Right lobe of liver (tissue), 6 donors: ENCODE measurements at regions not wholly inside any gene's neighbourhood (a gene's known extent, or its start where the extent isn't known, plus 50 kb on each side); places are given as distances from the start of the nearest gene placed in this dataset.

Experiments
- ATAC-seq, 4 donors: fragments of 200-7000 bp; cut with Tn5 transposase; one replicate each; pipeline ENCODE4 v1.9.1; 2020; ENCODE audit warnings: mild to moderate bottlenecking in 4 of 4, moderate library complexity in 4 of 4
- DNase-seq, 3 donors: peaks; one replicate each; pipeline ENCODE4 v3.0.0-alpha.2; 2020
- H3K27ac ChIP-seq, 3 donors: fragments of 200-600 bp; one replicate each; pipeline ENCODE4 v1.8.0; 2022
- H3K27me3 ChIP-seq, 2 donors: fragments of 200-600 bp; one replicate each; pipeline ENCODE4 v1.8.0; 2022
- H3K36me3 ChIP-seq, 4 donors: fragments of 200-600 bp; sonication (generic) in 1 of 4; one replicate each; pipeline versions ENCODE4 v1.5.1 to v1.8.0; 2017 to 2022; ENCODE audit warnings: control low read depth in 1 of 4
- H3K4me1 ChIP-seq, 4 donors: fragments of 200-600 bp; sonication (generic) in 1 of 4; one replicate each; pipeline versions ENCODE4 v1.5.1 to v1.8.0; 2017 to 2022; ENCODE audit warnings: control low read depth in 1 of 4
- H3K4me3 ChIP-seq, 3 donors: fragments of 200-600 bp; one replicate each; pipeline ENCODE4 v1.8.0; 2022
- H3K9me3 ChIP-seq, 4 donors: fragments of 200-600 bp; sonication (generic) in 1 of 4; one replicate each; pipeline versions ENCODE4 v1.5.1 to v1.8.0; 2017 to 2022; ENCODE audit warnings: control low read depth in 1 of 4
- POLR2A ChIP-seq: fragments of 450-650 bp; IDR thresholded peaks from one replicate; pipeline ENCODE4 v1.6.1; 2017; ENCODE audit warnings: antibody characterized with exemption, mild to moderate bottlenecking
- WGBS: methylation state at CpG from one replicate; pipeline ENCODE4 v1.1.6; 2018; ENCODE audit warnings: low coverage, low lambda C conversion rate; ENCODE audit not compliant: insufficient coverage; ENCODE audit errors: missing lambda C conversion rate; 5-methylcytosine and 5-hydroxymethylcytosine counted together
- intact Hi-C, 2 donors: fragments of 100-400 bp; cut with DNase I; formaldehyde crosslinking; loops; one replicate each; pipeline versions ENCODE4 v1.11.2 to v1.14.1; 2022
- TF ChIP-seq, protein P1 (sequence below), 4 donors: fragments of 200-600 bp in 3 of 4; fragments of 450-650 bp in 1 of 4; IDR thresholded peaks; one replicate each; pipeline versions ENCODE4 v1.5.1 to v1.8.0; 2016 to 2022; ENCODE audit warnings: antibody characterized with exemption in 4 of 4, mild to moderate bottlenecking in 2 of 4
- donor health status: DM: no; HTN: yes; CAD: no.
- donor health status: DM: no; HTN: no; CAD: no.
- donor health status: DM: no; HTN: no; CAD: no.
- donor health status: DM: no; HTN: yes; CAD: no.
- donor health status: DM: no; HTN: yes; CAD: no.

DNA sequence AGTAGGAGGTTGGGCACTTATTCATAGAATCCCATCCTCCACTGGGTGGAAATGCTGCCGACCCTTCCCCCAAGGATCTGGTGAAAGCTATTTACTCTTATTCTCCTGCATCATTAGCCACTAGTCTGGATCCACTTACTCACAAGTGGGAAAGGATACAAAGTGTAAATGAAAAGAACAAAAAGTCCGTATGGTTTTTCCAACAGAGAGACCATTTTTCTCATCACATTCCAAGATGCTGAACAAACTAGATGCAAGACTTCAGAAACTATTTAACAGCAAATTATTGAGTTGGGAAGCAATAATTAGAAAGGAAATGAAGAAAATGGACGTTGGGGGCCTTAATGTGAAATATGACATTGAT, 242.4 kb upstream of the GLI3 start:
- Histone ChIP-seq H3K36me3 (no peaks in the 10 kb centered on the region), H3K27ac (no peak overlapping the region), H3K4me1 (no peaks in the 10 kb centered on the region), H3K27me3 (no peaks in the 10 kb centered on the region), H3K4me3 (no peak overlapping the region), H3K9me3 (no peaks in the 10 kb centered on the region)
- DNase-seq (no peak), ATAC-seq (no peak)
- intact Hi-C loops, result no loop called here
- no peak for TF ChIP-seq POLR2A
- TF ChIP-seq, protein P1, sequence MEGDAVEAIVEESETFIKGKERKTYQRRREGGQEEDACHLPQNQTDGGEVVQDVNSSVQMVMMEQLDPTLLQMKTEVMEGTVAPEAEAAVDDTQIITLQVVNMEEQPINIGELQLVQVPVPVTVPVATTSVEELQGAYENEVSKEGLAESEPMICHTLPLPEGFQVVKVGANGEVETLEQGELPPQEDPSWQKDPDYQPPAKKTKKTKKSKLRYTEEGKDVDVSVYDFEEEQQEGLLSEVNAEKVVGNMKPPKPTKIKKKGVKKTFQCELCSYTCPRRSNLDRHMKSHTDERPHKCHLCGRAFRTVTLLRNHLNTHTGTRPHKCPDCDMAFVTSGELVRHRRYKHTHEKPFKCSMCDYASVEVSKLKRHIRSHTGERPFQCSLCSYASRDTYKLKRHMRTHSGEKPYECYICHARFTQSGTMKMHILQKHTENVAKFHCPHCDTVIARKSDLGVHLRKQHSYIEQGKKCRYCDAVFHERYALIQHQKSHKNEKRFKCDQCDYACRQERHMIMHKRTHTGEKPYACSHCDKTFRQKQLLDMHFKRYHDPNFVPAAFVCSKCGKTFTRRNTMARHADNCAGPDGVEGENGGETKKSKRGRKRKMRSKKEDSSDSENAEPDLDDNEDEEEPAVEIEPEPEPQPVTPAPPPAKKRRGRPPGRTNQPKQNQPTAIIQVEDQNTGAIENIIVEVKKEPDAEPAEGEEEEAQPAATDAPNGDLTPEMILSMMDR (IDR thresholded peaks at IDR 0.05), result no peak
- WGBS, result 41% methylated on average over 3 of the region's 3 CpGs

DNA sequence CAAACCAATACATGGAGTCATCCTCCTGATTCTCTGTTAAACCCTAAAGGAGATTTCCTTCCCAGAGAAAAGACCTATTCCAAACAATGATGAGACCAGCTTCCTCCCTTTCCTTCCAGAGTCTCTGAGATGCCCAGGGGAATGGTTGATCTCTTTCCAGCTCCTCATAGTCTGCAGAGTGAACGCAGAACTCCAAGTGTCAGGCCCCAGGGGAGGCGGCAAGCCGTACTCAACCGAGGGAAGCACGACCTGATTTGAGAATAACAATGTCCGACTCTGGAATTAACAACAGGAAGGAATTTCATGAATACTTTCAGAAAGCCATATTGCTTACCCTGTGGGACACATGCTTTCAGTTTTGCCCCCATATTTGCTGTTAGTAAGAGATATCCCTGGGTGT, 241.7 kb upstream of the GLI3 start:
- no peaks in the 10 kb centered on the region for H3K4me1 ChIP-seq

DNA sequence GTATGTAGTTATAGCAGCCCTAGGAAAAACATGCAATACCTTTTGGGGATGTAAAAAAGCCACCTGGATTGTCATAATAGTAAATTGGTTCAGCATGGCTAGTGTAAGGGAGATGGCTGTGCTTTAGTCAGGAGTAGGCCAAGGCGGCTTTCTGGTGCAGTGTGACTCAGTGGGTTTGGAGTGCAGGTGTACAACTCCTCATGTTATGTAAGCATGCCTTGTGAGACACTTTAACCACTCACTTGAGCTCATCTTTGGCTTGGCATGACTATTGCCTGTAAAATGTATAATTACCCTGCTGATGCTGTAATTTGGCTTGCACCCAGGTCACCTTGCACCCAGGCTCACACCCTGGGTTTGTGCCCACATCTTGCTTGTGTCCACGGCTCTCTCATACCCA, 239.2 kb upstream of the GLI3 start:
- intact Hi-C loops, result no loop called here
- H3K27me3 ChIP-seq, result no peaks in the 10 kb centered on the region
- H3K36me3 ChIP-seq, result no peaks in the 10 kb centered on the region
- no peak for ATAC-seq
- H3K9me3 ChIP-seq, result no peaks in the 10 kb centered on the region
- H3K27ac ChIP-seq, result no peak overlapping the region
- WGBS, result 66% methylated on average over 2 of the region's 2 CpGs
- TF ChIP-seq POLR2A, result no peak
- no peaks in the 10 kb centered on the region for H3K4me1 ChIP-seq
- no peak for DNase-seq
- H3K4me3 ChIP-seq, result no peak overlapping the region

More for the DNA sequence above, 241.7 kb upstream of the GLI3 start:
- WGBS, result 51% methylated on average over 6 of the region's 6 CpGs
- intact Hi-C loops, result no loop called here
- no peak overlapping the region for H3K27ac ChIP-seq
- no peak overlapping the region for H3K4me3 ChIP-seq
- ATAC-seq (no peak), DNase-seq (no peak)
- no peaks in the 10 kb centered on the region for H3K27me3 ChIP-seq
- no peaks in the 10 kb centered on the region for H3K9me3 ChIP-seq
- H3K36me3 ChIP-seq, result no peaks in the 10 kb centered on the region
- TF ChIP-seq, protein P1 (IDR thresholded peaks at IDR 0.05), result no peak
- TF ChIP-seq POLR2A, result no peak

DNA sequence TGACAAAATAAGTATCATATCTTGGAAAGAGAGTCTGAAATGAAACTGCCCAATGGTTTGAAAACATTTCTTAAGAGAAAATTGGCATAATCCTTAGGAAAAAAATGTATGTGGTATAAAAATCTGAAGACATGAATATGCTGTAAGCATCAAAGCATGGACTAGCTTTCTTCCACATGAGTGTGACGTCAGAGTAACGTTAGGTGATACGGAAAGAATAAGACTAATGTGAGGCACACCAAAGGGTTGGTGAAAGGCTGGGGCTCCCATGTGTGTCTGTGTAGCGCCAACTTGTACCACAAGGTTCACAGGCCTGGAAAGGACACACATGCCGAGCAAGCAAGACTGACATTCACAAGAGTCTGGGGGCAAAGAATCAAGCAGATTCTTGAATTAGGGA, 238.1 kb upstream of the GLI3 start:
- ATAC-seq, result no peak

DNA sequence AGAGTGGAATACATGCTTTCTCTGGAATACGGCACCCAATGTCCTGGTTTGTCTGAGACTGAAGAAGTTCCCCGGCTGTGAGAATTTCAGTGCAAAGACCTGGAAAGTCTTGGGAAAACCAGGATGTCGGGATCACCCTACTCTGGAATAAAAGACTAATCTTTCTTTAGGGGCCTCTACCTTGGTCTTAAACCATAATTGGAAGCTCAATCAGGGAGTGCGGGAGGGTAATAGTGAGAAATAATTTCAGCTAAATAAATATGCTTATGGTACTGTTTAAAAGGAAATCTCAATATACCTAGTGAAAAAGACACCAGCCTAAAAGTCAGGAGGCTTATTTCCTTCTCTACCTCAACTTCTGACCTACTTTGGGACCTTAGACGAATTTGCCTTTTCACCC, 236.1 kb upstream of the GLI3 start:
- no peaks in the 10 kb centered on the region for H3K9me3 ChIP-seq
- 65% methylated on average over 5 of the region's 5 CpGs for WGBS
- intact Hi-C loops, result no loop called here
- no peaks in the 10 kb centered on the region for H3K36me3 ChIP-seq
- no peak for ATAC-seq
- no peak overlapping the region for H3K4me3 ChIP-seq
- DNase-seq, result no peak
- H3K27ac ChIP-seq, result no peak overlapping the region
- H3K4me1 ChIP-seq, result no peaks in the 10 kb centered on the region
- TF ChIP-seq, protein P1 (IDR thresholded peaks at IDR 0.05), result no peak
- no peak for TF ChIP-seq POLR2A
- no peaks in the 10 kb centered on the region for H3K27me3 ChIP-seq

More for the DNA sequence above, 238.1 kb upstream of the GLI3 start:
- Histone ChIP-seq H3K27ac (no peak overlapping the region), H3K4me1 (no peaks in the 10 kb centered on the region), H3K9me3 (no peaks in the 10 kb centered on the region), H3K4me3 (no peak overlapping the region), H3K27me3 (no peaks in the 10 kb centered on the region), H3K36me3 (no peaks in the 10 kb centered on the region)
- intact Hi-C loops, result no loop called here
- no peak for DNase-seq
- WGBS, result 63% methylated on average over 5 of the region's 5 CpGs
- TF ChIP-seq, protein P1 (IDR thresholded peaks at IDR 0.05), result no peak
- TF ChIP-seq POLR2A, result no peak
